ENCODE measurements at regions not wholly inside any gene's neighbourhood (a gene's known extent, or its start where the extent isn't known, plus 50 kb on each side); places are given as distances from the start of the nearest gene placed in this dataset.
A peak's percentile ranks its signal among the peaks of the same experiment; 100 is the strongest.

- no peak for DNase-seq
- Histone ChIP-seq H3K14ac (ENCODE audit: low read length in 2 of 2) (no peak overlapping the region), H3K27ac (ENCODE audit: low read length, poor library complexity, severe bottlenecking) (no peak overlapping the region), H3K18ac (ENCODE audit: low read depth in 1 of 2, low read length in 2 of 2) (no peak overlapping the region), H3K4me2 (ENCODE audit: low read length, poor library complexity, severe bottlenecking) (no peak overlapping the region), H2BK120ac (ENCODE audit: low read depth, low read length) (no peak overlapping the region), H3K27me3 (ENCODE audit: control insufficient read depth in 1 of 2, insufficient read depth in 1 of 2, low read length in 2 of 2) (no peaks in the 10 kb centered on the region), H3K4me1 (ENCODE audit: control insufficient read depth, insufficient read depth, low read depth, low read length) (no peaks in the 10 kb centered on the region), H2AK5ac (ENCODE audit: low read length, severe bottlenecking) (no peak overlapping the region), H2BK5ac (ENCODE audit: low read depth, low read length, poor library complexity, severe bottlenecking) (no peak overlapping the region), H4K91ac (ENCODE audit: low read length) (no peak overlapping the region), H3K4me3 (ENCODE audit: insufficient read depth in 1 of 2, low read depth in 1 of 2, low read length in 2 of 2) (no peak overlapping the region), H2BK15ac (ENCODE audit: low read depth, poor library complexity, severe bottlenecking) (no peak overlapping the region), H2AFZ (ENCODE audit: low read depth, low read length) (no peak overlapping the region), H3K79me1 (replicated peaks; ENCODE audit: low read length, poor library complexity, severe bottlenecking) (no peaks in the 10 kb centered on the region), H3K23ac (ENCODE audit: low read length in 2 of 2) (no peak overlapping the region), H2BK12ac (ENCODE audit: low read length in 2 of 2) (no peak overlapping the region), H3K9ac (ENCODE audit: low read length) (no peak overlapping the region), H3K4ac (ENCODE audit: low read depth in 1 of 2, low read length in 2 of 2) (no peak overlapping the region), H4K8ac (ENCODE audit: low read length) (no peak overlapping the region), H3K36me3 (ENCODE audit: control insufficient read depth in 1 of 2, insufficient read depth in 2 of 2, low read depth in 1 of 2, low read length in 2 of 2) (no peaks in the 10 kb centered on the region), H3K9me3 (ENCODE audit: control insufficient read depth, low read length) (no peaks in the 10 kb centered on the region)
Observed at GRCh38 chr5:72695659-72696058, 120.8 kb upstream of the TNPO1 start.

DNA sequence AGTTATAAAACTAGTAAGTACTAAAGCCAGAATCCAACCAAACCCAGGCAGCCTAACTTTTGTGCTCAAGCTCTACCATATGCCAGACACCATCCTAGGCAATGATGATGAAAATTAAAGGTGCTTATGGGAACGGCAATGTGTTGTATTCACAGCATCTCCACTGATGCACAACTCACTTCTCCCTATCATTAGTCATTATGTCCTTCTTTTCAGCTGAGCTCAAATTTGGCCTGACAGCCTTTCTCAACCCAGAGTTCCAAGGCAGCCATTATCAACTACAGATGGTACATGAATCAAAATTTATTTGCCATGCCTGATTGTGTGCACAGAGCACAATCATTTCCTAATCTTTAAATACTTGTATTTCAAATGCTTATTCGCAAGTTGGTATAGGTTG lies 121.6 kb upstream of the TNPO1 start:
- no peak overlapping the region for H2BK12ac ChIP-seq (ENCODE audit: low read length in 2 of 2)
- WGBS: 96% methylated on average over 1 of the region's 2 CpGs

DNA sequence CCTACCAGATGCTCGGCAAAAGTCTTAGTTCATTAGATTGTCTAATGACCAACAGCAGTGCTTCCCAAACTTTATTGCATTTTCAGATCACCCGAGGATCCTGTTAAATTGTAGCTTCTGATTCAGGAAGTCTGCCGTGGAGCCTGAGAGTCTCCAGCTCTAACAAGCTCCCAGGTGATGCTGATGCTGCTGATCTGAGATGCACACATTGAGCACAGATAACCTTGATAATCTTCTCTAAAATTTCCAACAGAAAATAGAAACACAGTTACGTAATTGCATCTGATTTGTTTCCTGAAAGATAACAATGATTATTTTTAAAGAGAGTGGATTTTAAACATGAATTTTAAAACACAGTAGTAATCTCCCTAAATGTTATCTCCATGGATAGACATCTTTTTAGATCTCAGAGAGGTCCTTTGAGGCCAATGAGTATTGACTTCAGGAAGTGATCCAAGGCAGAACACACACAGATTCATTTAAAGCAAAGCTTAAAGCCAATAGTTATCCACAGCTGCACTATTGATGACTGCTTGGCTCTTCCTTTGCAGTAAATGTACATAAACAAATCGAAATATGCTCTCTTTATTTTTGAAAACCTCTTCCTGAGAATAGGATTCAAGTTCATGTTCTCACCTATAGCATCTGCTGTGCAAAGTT lies 122.8 kb upstream of the TNPO1 start:
- Histone ChIP-seq H3K36me3 (ENCODE audit: control insufficient read depth in 1 of 2, insufficient read depth in 2 of 2, low read depth in 1 of 2, low read length in 2 of 2) (no peaks in the 10 kb centered on the region), H3K4ac (ENCODE audit: low read depth in 1 of 2, low read length in 2 of 2) (no peak overlapping the region), H2BK15ac (ENCODE audit: low read depth, poor library complexity, severe bottlenecking) (no peak overlapping the region), H3K27me3 (ENCODE audit: control insufficient read depth in 1 of 2, insufficient read depth in 1 of 2, low read length in 2 of 2) (no peaks in the 10 kb centered on the region), H2BK5ac (ENCODE audit: low read depth, low read length, poor library complexity, severe bottlenecking) (no peak overlapping the region), H2BK12ac (ENCODE audit: low read length in 2 of 2) (no peak overlapping the region), H3K14ac (ENCODE audit: low read length in 2 of 2) (no peak overlapping the region), H3K4me1 (ENCODE audit: control insufficient read depth, insufficient read depth, low read depth, low read length) (no peaks in the 10 kb centered on the region), H2AFZ (ENCODE audit: low read depth, low read length) (no peak overlapping the region), H2BK120ac (ENCODE audit: low read depth, low read length) (no peak overlapping the region), H4K91ac (ENCODE audit: low read length) (no peak overlapping the region), H3K18ac (ENCODE audit: low read depth in 1 of 2, low read length in 2 of 2) (no peak overlapping the region), H3K4me2 (ENCODE audit: low read length, poor library complexity, severe bottlenecking) (no peak overlapping the region), H2AK5ac (ENCODE audit: low read length, severe bottlenecking) (no peak overlapping the region), H4K8ac (ENCODE audit: low read length) (no peak overlapping the region), H3K9ac (ENCODE audit: low read length) (no peak overlapping the region), H3K23ac (ENCODE audit: low read length in 2 of 2) (no peak overlapping the region), H3K27ac (ENCODE audit: low read length, poor library complexity, severe bottlenecking) (no peak overlapping the region), H3K9me3 (ENCODE audit: control insufficient read depth, low read length) (no peaks in the 10 kb centered on the region), H3K79me1 (replicated peaks; ENCODE audit: low read length, poor library complexity, severe bottlenecking) (no peaks in the 10 kb centered on the region), H3K4me3 (ENCODE audit: insufficient read depth in 1 of 2, low read depth in 1 of 2, low read length in 2 of 2) (no peak overlapping the region)
- DNase-seq: no peak
- 71% methylated on average over 3 of the region's 5 CpGs for WGBS

More for the DNA sequence above, 121.6 kb upstream of the TNPO1 start:
- Histone ChIP-seq H2BK15ac (ENCODE audit: low read depth, poor library complexity, severe bottlenecking) (no peak overlapping the region), H3K27me3 (ENCODE audit: control insufficient read depth in 1 of 2, insufficient read depth in 1 of 2, low read length in 2 of 2) (no peaks in the 10 kb centered on the region), H2AK5ac (ENCODE audit: low read length, severe bottlenecking) (no peak overlapping the region), H3K79me1 (replicated peaks; ENCODE audit: low read length, poor library complexity, severe bottlenecking) (no peaks in the 10 kb centered on the region), H3K9me3 (ENCODE audit: control insufficient read depth, low read length) (no peaks in the 10 kb centered on the region), H3K23ac (ENCODE audit: low read length in 2 of 2) (no peak overlapping the region), H3K4ac (ENCODE audit: low read depth in 1 of 2, low read length in 2 of 2) (no peak overlapping the region), H3K27ac (ENCODE audit: low read length, poor library complexity, severe bottlenecking) (no peak overlapping the region), H2AFZ (ENCODE audit: low read depth, low read length) (no peak overlapping the region), H3K4me1 (ENCODE audit: control insufficient read depth, insufficient read depth, low read depth, low read length) (no peaks in the 10 kb centered on the region), H3K4me3 (ENCODE audit: insufficient read depth in 1 of 2, low read depth in 1 of 2, low read length in 2 of 2) (no peak overlapping the region), H4K8ac (ENCODE audit: low read length) (no peak overlapping the region), H3K4me2 (ENCODE audit: low read length, poor library complexity, severe bottlenecking) (no peak overlapping the region), H3K18ac (ENCODE audit: low read depth in 1 of 2, low read length in 2 of 2) (no peak overlapping the region), H3K9ac (ENCODE audit: low read length) (no peak overlapping the region), H3K14ac (ENCODE audit: low read length in 2 of 2) (no peak overlapping the region), H2BK5ac (ENCODE audit: low read depth, low read length, poor library complexity, severe bottlenecking) (no peak overlapping the region), H4K91ac (ENCODE audit: low read length) (no peak overlapping the region), H2BK120ac (ENCODE audit: low read depth, low read length) (no peak overlapping the region), H3K36me3 (ENCODE audit: control insufficient read depth in 1 of 2, insufficient read depth in 2 of 2, low read depth in 1 of 2, low read length in 2 of 2) (no peaks in the 10 kb centered on the region)
- no peak for DNase-seq

DNA sequence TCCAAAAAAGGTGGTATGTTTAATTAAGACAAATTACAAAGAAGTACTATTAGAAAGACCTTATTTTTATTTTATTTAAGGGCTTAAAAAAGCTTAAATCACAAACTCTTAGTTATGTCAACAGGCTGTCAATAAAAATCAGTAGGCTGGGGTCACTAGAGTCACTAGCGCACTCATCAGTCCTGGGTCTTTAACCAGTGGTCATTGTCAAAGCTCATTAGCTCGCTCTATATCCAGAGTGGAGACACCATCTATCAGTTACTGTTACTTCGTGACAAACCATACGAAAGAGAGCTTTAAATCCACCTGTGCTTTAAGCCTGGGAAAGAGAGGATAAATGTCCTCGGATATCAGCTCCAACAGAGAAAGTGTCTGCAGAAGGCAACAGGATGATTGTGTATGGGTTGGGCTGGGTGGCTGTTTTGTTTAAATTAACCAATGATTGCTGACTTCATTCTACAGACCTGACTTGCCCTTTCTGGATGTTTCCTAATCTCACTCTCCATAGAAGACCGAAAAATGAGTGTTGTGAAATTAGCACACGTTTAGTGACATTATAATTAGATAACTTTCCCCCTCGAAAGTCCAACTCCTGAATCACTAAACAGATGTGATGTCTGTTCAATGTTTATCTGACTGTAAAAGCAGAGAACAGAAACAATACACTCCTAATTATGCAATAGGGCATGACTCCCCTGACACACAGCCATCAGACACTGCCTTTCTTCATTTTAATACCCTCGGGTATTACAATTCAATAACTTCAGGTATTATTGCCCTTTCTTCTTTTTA lies 123.6 kb upstream of the TNPO1 start:
- DNase-seq: peak; percentile 72
- H3K27me3 ChIP-seq (ENCODE audit: control insufficient read depth in 1 of 2, insufficient read depth in 1 of 2, low read length in 2 of 2): no peaks in the 10 kb centered on the region
- WGBS: 58% methylated on average over 8 of the region's 9 CpGs

More for the DNA sequence above, 123.6 kb upstream of the TNPO1 start:
- no peaks in the 10 kb centered on the region for H3K36me3 ChIP-seq (ENCODE audit: control insufficient read depth in 1 of 2, insufficient read depth in 2 of 2, low read depth in 1 of 2, low read length in 2 of 2)
- H2BK15ac ChIP-seq (ENCODE audit: low read depth, poor library complexity, severe bottlenecking): no peak overlapping the region
- H3K9me3 ChIP-seq (ENCODE audit: control insufficient read depth, low read length): no peaks in the 10 kb centered on the region
- no peak overlapping the region for H3K27ac ChIP-seq (ENCODE audit: low read length, poor library complexity, severe bottlenecking)
- H2AFZ ChIP-seq (ENCODE audit: low read depth, low read length): no peak overlapping the region
- no peak overlapping the region for H4K91ac ChIP-seq (ENCODE audit: low read length)
- peak overlapping the region; percentile 24 for H3K9ac ChIP-seq (ENCODE audit: low read length)
- no peak overlapping the region for H3K18ac ChIP-seq (ENCODE audit: low read depth in 1 of 2, low read length in 2 of 2)
- H3K4me3 ChIP-seq (ENCODE audit: insufficient read depth in 1 of 2, low read depth in 1 of 2, low read length in 2 of 2): peak overlapping the region in 1 of 2 experiments; percentile 22
- H3K14ac ChIP-seq (ENCODE audit: low read length in 2 of 2): no peak overlapping the region
- no peak overlapping the region for H2AK5ac ChIP-seq (ENCODE audit: low read length, severe bottlenecking)
- H3K4me1 ChIP-seq (ENCODE audit: control insufficient read depth, insufficient read depth, low read depth, low read length): no peaks in the 10 kb centered on the region
- H3K4ac ChIP-seq (ENCODE audit: low read depth in 1 of 2, low read length in 2 of 2): no peak overlapping the region
- H3K4me2 ChIP-seq (ENCODE audit: low read length, poor library complexity, severe bottlenecking): no peak overlapping the region
- H3K23ac ChIP-seq (ENCODE audit: low read length in 2 of 2): no peak overlapping the region
- no peak overlapping the region for H2BK120ac ChIP-seq (ENCODE audit: low read depth, low read length)
- no peaks in the 10 kb centered on the region for H3K79me1 ChIP-seq (replicated peaks; ENCODE audit: low read length, poor library complexity, severe bottlenecking)
- H4K8ac ChIP-seq (ENCODE audit: low read length): no peak overlapping the region
- H2BK5ac ChIP-seq (ENCODE audit: low read depth, low read length, poor library complexity, severe bottlenecking): no peak overlapping the region
- H2BK12ac ChIP-seq (ENCODE audit: low read length in 2 of 2): no peak overlapping the region

Data from mesenchymal stem cell (in vitro differentiated cells and primary cell).